Immature natural killer cell (primary cell): ENCODE measurements at regions not wholly inside any gene's neighbourhood (a gene's known extent, or its start where the extent isn't known, plus 50 kb on each side); places are given as distances from the start of the nearest gene placed in this dataset.

ENCODE experiments used
- DNase-seq, 3 donors: peaks; one replicate each; pipeline ENCODE4 v3.0.0; 2022; ENCODE audit warnings: mixed read lengths in 1 of 3
- H3K27ac Mint-ChIP-seq, 6 donors: one replicate each; pipeline ENCODE4 v1.8.0; 2020; ENCODE audit warnings: mixed read lengths in 6 of 6, mild to moderate bottlenecking in 5 of 6, inconsistent platforms in 4 of 6, moderate library complexity in 3 of 6
- H3K27me3 Mint-ChIP-seq, 3 donors: one replicate each; pipeline ENCODE4 v1.8.0; 2020 to 2021; ENCODE audit warnings: low read depth in 3 of 3, mild to moderate bottlenecking in 3 of 3, mixed read lengths in 3 of 3, moderate library complexity in 3 of 3, inconsistent platforms in 1 of 3
- H3K36me3 Mint-ChIP-seq, 3 donors: one replicate each; pipeline ENCODE4 v1.8.0; 2020; ENCODE audit warnings: mixed read lengths in 3 of 3, inconsistent platforms in 2 of 3, mild to moderate bottlenecking in 2 of 3
- H3K4me1 Mint-ChIP-seq, 2 donors: one replicate each; pipeline ENCODE4 v1.8.0; 2020; ENCODE audit warnings: inconsistent platforms in 2 of 2, mild to moderate bottlenecking in 2 of 2, mixed read lengths in 2 of 2, moderate library complexity in 1 of 2
- H3K4me3 Mint-ChIP-seq, 5 donors: one replicate each; pipeline ENCODE4 v1.8.0; 2020; ENCODE audit warnings: mild to moderate bottlenecking in 5 of 5, mixed read lengths in 5 of 5, inconsistent platforms in 3 of 5, moderate library complexity in 3 of 5
- H3K9me3 Mint-ChIP-seq, 6 donors: one replicate each; pipeline ENCODE4 v1.8.0; 2020; ENCODE audit warnings: mild to moderate bottlenecking in 6 of 6, mixed read lengths in 6 of 6, inconsistent platforms in 4 of 6, moderate library complexity in 3 of 6

- H3K27ac Mint-ChIP-seq, result no peak overlapping the region
- no peaks in the 10 kb centered on the region for H3K4me1 Mint-ChIP-seq
- peaks cover 0 to 3% (median 0%) of the 10 kb centered on the region in 6 donors for H3K9me3 Mint-ChIP-seq
- H3K4me3 Mint-ChIP-seq, result no peak overlapping the region
- H3K27me3 Mint-ChIP-seq, result peaks cover 0 to 1% (median 0%) of the 10 kb centered on the region in 3 donors
- no peaks in the 10 kb centered on the region for H3K36me3 Mint-ChIP-seq
- DNase-seq, result no peak
Observed at GRCh38 chr6:141029908-141030307, 1102.8 kb upstream of the GJE1 start.

- Mint-ChIP-seq H3K27me3 (peaks cover 0 to 1% (median 0%) of the 10 kb centered on the region in 3 donors), H3K27ac (no peak overlapping the region), H3K4me1 (no peaks in the 10 kb centered on the region), H3K36me3 (no peaks in the 10 kb centered on the region), H3K4me3 (no peak overlapping the region), H3K9me3 (peaks cover 0 to 3% (median 0%) of the 10 kb centered on the region in 6 donors)
- DNase-seq, result no peak
Observed at GRCh38 chr6:141028791-141029280, 1103.9 kb upstream of the GJE1 start.

- DNase-seq, result no peak
- H3K27ac Mint-ChIP-seq, result no peak overlapping the region
- no peaks in the 10 kb centered on the region for H3K4me1 Mint-ChIP-seq
- H3K36me3 Mint-ChIP-seq, result no peaks in the 10 kb centered on the region
- peaks cover 0 to 5% (median 0%) of the 10 kb centered on the region in 6 donors for H3K9me3 Mint-ChIP-seq
- H3K4me3 Mint-ChIP-seq, result no peak overlapping the region
- H3K27me3 Mint-ChIP-seq, result peaks cover 0 to 1% (median 0%) of the 10 kb centered on the region in 3 donors
Observed at GRCh38 chr6:141026504-141026903, 1106.2 kb upstream of the GJE1 start.

GRCh38 chr6:141024526-141024925, 1108.2 kb upstream of the GJE1 start:
- no peaks in the 10 kb centered on the region for H3K36me3 Mint-ChIP-seq
- H3K27me3 Mint-ChIP-seq, result peaks cover 0 to 1% (median 0%) of the 10 kb centered on the region in 3 donors
- H3K27ac Mint-ChIP-seq, result no peak overlapping the region

GRCh38 chr6:141017941-141018340, 1114.8 kb upstream of the GJE1 start:
- Mint-ChIP-seq H3K9me3 (peaks cover 0 to 5% (median 2%) of the 10 kb centered on the region in 6 donors), H3K4me3 (no peak overlapping the region), H3K27me3 (peaks cover 0 to 2% (median 0%) of the 10 kb centered on the region in 3 donors), H3K4me1 (no peaks in the 10 kb centered on the region), H3K36me3 (no peaks in the 10 kb centered on the region), H3K27ac (no peak overlapping the region)
- DNase-seq, result no peak

More at GRCh38 chr6:141024526-141024925, 1108.2 kb upstream of the GJE1 start:
- H3K4me1 Mint-ChIP-seq, result no peaks in the 10 kb centered on the region
- H3K9me3 Mint-ChIP-seq, result peaks cover 0 to 5% (median 0%) of the 10 kb centered on the region in 6 donors
- no peak overlapping the region for H3K4me3 Mint-ChIP-seq
- DNase-seq, result no peak

- no peaks in the 10 kb centered on the region for H3K4me1 Mint-ChIP-seq
Observed at GRCh38 chr6:141000917-141001316, 1131.8 kb upstream of the GJE1 start.

GRCh38 chr6:140993515-140993914, 1139.2 kb upstream of the GJE1 start:
- Mint-ChIP-seq H3K27ac (no peak overlapping the region), H3K36me3 (no peaks in the 10 kb centered on the region), H3K27me3 (no peaks in the 10 kb centered on the region), H3K4me1 (no peaks in the 10 kb centered on the region), H3K4me3 (no peak overlapping the region), H3K9me3 (peaks cover 0 to 12% (median 4%) of the 10 kb centered on the region in 6 donors)
- no peak for DNase-seq

More at GRCh38 chr6:141000917-141001316, 1131.8 kb upstream of the GJE1 start:
- Mint-ChIP-seq H3K27ac (no peak overlapping the region), H3K27me3 (no peaks in the 10 kb centered on the region), H3K36me3 (no peaks in the 10 kb centered on the region), H3K4me3 (no peak overlapping the region), H3K9me3 (peaks cover 0 to 9% (median 3%) of the 10 kb centered on the region in 6 donors)
- DNase-seq, result no peak

GRCh38 chr6:140992678-140993077, 1140.0 kb upstream of the GJE1 start:
- no peaks in the 10 kb centered on the region for H3K36me3 Mint-ChIP-seq
- H3K27me3 Mint-ChIP-seq, result no peaks in the 10 kb centered on the region
- DNase-seq, result no peak
- no peaks in the 10 kb centered on the region for H3K4me1 Mint-ChIP-seq
- H3K27ac Mint-ChIP-seq, result no peak overlapping the region
- peaks cover 0 to 12% (median 5%) of the 10 kb centered on the region in 6 donors for H3K9me3 Mint-ChIP-seq
- no peak overlapping the region for H3K4me3 Mint-ChIP-seq

GRCh38 chr6:140988780-140989179, 1143.9 kb upstream of the GJE1 start:
- DNase-seq, result no peak
- Mint-ChIP-seq H3K27me3 (no peaks in the 10 kb centered on the region), H3K27ac (no peak overlapping the region), H3K4me3 (no peak overlapping the region), H3K9me3 (peaks cover 0 to 12% (median 5%) of the 10 kb centered on the region in 6 donors), H3K4me1 (no peaks in the 10 kb centered on the region), H3K36me3 (no peaks in the 10 kb centered on the region)

- no peak for DNase-seq
- H3K4me3 Mint-ChIP-seq, result no peak overlapping the region
- H3K9me3 Mint-ChIP-seq, result peaks cover 0 to 12% (median 5%) of the 10 kb centered on the region in 6 donors
- H3K27ac Mint-ChIP-seq, result no peak overlapping the region
- H3K4me1 Mint-ChIP-seq, result no peaks in the 10 kb centered on the region
- H3K27me3 Mint-ChIP-seq, result no peaks in the 10 kb centered on the region
- H3K36me3 Mint-ChIP-seq, result no peaks in the 10 kb centered on the region
Observed at GRCh38 chr6:140987364-140988155, 1145.2 kb upstream of the GJE1 start.

GRCh38 chr6:140985679-140986275, 1146.9 kb upstream of the GJE1 start:
- Mint-ChIP-seq H3K27me3 (peaks cover 0 to 2% (median 0%) of the 10 kb centered on the region in 3 donors), H3K9me3 (peaks cover 0 to 6% (median 4%) of the 10 kb centered on the region in 6 donors), H3K4me1 (no peaks in the 10 kb centered on the region), H3K36me3 (no peaks in the 10 kb centered on the region), H3K27ac (no peak overlapping the region), H3K4me3 (no peak overlapping the region)
- DNase-seq, result no peak

GRCh38 chr6:140980265-140980887, 1152.3 kb upstream of the GJE1 start:
- H3K27ac Mint-ChIP-seq, result no peak overlapping the region
- H3K27me3 Mint-ChIP-seq, result peaks cover 0 to 2% (median 0%) of the 10 kb centered on the region in 3 donors
- H3K9me3 Mint-ChIP-seq, result peaks cover 0 to 7% (median under 1%) of the 10 kb centered on the region in 6 donors
- H3K4me3 Mint-ChIP-seq, result no peak overlapping the region
- peaks cover 0 to 3% (median 0%) of the 10 kb centered on the region in 3 donors for H3K36me3 Mint-ChIP-seq
- DNase-seq, result no peak
- H3K4me1 Mint-ChIP-seq, result no peaks in the 10 kb centered on the region

GRCh38 chr6:140979642-140980091, 1153.1 kb upstream of the GJE1 start:
- H3K27me3 Mint-ChIP-seq, result peaks cover 0 to 2% (median 0%) of the 10 kb centered on the region in 3 donors
- no peak overlapping the region for H3K27ac Mint-ChIP-seq
- H3K4me1 Mint-ChIP-seq, result no peaks in the 10 kb centered on the region
- H3K36me3 Mint-ChIP-seq, result peaks cover 0 to 3% (median 0%) of the 10 kb centered on the region in 3 donors
- DNase-seq, result no peak
- peaks cover 0 to 12% (median under 1%) of the 10 kb centered on the region in 6 donors for H3K9me3 Mint-ChIP-seq
- no peak overlapping the region for H3K4me3 Mint-ChIP-seq

GRCh38 chr6:140977403-140977802, 1155.3 kb upstream of the GJE1 start:
- Mint-ChIP-seq H3K9me3 (peaks cover 0 to 13% (median 5%) of the 10 kb centered on the region in 6 donors), H3K4me1 (no peaks in the 10 kb centered on the region), H3K36me3 (peaks cover 0 to 3% (median 0%) of the 10 kb centered on the region in 3 donors), H3K27me3 (peaks cover 0 to 3% (median 0%) of the 10 kb centered on the region in 3 donors), H3K27ac (no peak overlapping the region), H3K4me3 (no peak overlapping the region)
- DNase-seq, result no peak
